ENCODE measurements at regions not wholly inside any gene's neighbourhood (a gene's known extent, or its start where the extent isn't known, plus 50 kb on each side); places are given as distances from the start of the nearest gene placed in this dataset.
"Not testable (repeated sequence)": the region's sequence is repeated elsewhere in the genome, so short reads cannot be mapped to it uniquely, and the experiment has no call there.

DNA sequence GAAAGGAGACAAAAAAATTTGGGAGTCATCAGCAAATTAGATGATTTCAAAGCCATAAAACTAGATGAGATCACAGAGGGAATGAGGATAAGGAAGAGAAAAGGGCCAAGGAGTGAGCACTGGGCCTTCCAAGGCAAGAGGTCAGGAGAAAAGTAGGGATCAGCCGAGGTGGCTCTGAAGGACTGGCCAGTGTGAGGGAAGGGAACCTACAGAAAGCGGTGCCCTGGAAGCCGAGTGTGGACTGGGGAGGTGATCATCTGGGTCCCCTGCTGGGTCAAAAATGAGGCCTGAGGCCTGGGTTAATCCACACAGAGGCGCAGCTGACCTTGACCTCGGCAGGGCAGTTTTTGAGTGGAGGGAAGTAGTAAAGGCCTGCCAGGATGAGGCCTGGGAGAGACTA lies 133.8 kb downstream of the SMIM20 start:
- DNase-seq (ENCODE audit: low read depth): no peak

DNA sequence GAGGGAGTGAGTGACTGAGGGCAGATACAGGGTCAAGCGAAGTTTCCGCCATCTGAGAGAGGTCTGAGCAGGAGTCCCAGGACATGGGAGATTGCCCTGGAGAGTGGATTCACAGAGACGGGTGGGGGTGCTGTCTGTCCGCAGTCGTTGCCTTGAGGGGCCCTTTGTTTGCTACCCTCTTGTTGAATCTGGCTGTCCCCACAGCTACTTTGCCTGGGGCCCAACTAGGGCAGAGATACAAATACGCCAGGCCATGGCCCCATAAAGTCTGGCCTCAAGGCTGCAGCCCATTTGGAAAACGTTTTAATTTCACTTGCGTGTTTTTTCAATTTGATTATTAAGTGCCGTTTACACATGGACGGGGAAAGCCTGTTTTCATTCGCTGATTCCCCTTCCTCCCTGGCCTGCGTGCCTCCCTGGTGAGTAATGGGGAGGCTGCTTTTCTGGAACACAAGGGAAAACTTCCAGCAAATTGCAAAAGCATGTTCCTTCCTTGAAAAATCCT lies 134.4 kb downstream of the SMIM20 start:
- DNase-seq (ENCODE audit: low read depth): no peak

DNA sequence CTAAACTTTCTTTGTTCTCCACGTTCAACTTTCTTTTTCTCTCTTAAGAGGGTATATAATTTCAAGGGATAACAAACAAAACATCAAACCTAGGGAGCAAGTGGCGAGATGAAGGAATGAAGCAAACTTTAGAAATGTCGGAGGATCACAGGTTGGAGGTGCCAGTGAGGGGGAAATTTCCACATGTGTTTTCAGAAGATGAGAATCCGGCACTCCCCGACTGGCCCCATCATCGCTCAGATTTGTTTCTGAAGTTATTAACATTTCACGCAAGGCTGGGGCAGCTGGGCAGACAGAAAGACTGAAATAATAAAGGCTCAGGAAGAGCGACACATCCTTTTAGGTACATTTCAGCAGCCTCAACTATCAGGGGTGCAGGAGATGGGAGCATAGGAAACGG lies 134.9 kb downstream of the SMIM20 start:
- DNase-seq (ENCODE audit: low read depth): no peak

GRCh38 chr4:26049447-26049846 lies 135.4 kb downstream of the SMIM20 start:
- no peak for DNase-seq (ENCODE audit: low read depth)

GRCh38 chr4:26050212-26050643 lies 136.2 kb downstream of the SMIM20 start:
- DNase-seq (ENCODE audit: low read depth): no peak

DNA sequence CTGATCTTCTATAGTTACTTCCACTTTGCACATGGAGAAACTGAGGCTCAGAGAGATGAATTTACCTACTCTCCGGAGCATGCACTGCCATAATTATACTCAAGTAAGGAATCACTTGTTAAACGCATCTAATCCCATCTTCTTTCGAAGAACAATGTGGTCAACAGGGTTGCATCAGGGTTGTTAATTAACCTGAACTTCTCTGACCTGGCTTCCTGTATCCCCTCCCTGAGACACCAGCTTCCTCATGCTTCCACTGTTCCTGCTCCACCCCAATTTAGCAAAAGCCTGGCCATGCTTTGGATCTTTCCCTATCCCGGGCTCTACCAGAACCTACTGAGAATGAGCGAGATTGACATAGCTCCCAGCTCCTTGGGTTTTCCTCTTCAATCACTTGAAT lies 136.7 kb downstream of the SMIM20 start:
- no peak for DNase-seq (ENCODE audit: low read depth)

DNA sequence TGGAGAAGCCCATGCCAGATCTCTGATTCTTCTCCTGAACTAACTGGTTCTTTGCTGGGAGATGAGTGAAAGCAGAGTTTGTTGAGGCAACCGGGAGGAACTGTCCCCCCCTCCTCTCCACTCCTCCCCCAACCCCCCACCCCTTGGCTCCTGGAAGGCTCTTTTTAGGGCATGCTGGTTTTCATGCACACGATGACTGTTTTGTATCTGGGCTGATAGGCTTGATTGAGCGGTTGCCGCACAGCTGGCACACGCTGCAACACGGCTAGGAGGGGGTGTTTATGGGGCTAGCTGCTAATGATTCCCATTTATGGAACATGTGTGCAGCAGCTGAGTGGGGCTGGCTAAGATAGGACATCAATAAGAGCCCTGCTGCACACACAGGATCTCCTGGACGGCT lies 137.2 kb downstream of the SMIM20 start:
- no peak for DNase-seq (ENCODE audit: low read depth)

DNA sequence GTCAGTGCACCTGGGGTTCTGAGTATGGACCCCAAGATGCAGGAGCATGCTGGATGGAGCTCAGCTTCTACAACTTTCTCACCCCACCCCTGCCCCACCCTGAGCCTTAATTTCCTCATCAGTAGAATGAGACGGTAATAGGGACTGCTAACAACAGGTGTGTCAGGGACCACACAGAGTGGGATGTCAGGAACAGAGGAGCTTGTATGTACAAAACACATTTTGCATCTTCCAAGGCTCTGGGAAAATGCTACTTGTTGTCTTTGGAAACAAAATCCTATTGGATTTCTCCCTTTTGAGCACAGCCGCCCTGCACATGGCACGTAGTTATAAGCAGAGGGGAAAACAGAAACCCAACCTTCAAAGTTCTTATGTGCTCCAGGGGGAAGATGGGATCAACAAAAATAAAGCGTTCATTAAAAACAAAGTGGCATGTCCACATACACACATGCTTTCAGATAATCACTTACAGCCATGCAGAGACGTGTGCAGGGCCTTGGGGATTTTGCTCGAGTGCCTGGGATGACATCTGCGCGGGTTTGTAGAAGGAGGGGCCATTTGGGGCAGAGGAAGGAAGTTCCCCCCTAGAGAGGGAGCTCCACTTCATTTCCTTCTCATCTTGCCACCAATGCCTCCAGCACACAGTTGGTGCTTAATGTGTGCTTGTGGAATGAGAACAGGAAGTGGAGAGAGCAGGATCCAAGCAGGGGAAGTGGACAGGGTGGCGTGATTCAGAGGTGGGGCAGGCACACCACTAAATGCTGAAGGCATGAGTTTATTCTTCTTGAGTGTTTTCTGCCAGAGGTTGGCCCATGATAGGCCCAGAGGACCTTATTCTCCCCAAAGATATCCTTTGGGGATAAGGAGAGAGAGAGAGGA lies 138.9 kb downstream of the SMIM20 start:
- no peak for DNase-seq (ENCODE audit: low read depth)

DNA sequence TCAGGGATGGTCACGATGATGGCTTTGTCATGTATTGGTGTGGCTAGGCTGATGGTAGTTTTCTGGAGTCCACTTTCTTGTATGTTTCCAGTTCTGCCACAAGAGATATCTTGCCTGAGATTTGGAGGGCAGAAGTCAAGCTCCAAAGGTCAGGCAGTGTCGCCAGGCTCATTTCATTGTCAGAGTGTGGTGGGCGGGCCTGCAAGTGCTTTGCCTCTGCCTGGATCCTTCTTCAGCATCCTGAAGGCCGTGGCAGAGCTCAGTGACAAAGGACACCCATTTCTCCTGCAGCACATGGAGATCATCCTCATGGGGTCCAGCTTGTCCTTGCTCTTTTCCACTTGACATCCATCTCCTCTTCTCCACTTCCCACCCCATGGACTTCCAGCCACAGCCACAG lies 139.7 kb downstream of the SMIM20 start:
- DNase-seq (ENCODE audit: low read depth): no peak

- no peak for DNase-seq (ENCODE audit: low read depth)
Measured at GRCh38 chr4:26055855-26056254, 141.8 kb downstream of the SMIM20 start.

GRCh38 chr4:26056406-26056805 lies 142.4 kb downstream of the SMIM20 start:
- DNase-seq (ENCODE audit: low read depth): no peak

DNA sequence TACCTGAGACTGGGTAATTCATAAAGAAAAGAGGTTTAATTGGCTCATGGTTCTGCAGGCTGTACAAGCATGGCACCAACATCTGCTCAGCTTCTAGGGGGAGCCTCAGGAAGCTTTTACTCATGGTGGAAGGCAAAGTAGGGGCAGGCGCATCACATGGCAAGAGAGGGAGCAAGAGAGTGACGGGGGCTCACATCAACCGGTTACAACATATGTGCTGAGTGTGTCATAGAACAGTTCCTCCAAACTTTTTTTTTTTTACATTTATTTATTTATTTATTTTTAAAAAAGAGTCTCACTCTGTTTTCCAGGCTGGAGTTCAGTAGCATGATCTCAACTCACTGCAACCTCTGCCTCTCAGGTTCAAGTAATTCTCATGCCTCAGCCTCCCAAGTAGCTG lies 143.8 kb downstream of the SMIM20 start:
- DNase-seq (ENCODE audit: low read depth): not testable (repeated sequence)

DNA sequence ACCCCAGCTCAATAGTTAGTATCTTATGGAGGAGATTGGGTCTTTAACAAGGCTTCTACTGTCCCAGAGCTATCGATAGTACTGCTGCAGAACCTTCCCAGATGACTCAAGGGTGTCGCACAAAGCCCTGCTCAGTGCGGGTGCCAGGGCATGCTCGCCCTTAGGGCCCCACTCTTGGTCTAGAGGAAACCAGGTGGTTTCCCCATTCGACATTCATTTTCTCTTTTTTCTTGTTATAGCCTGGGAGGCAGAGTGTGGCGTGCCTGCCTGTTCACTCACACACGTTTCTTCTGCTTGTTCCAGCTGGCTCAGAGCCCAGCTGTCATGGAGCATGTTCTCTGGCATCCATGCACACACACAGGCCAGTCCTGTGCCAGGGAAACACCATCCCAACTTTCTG lies 144.5 kb downstream of the SMIM20 start:
- DNase-seq (ENCODE audit: low read depth): no peak

GRCh38 chr4:26059391-26060154 lies 145.6 kb downstream of the SMIM20 start:
- DNase-seq (ENCODE audit: low read depth): no peak

GRCh38 chr4:26060286-26060685 lies 146.3 kb downstream of the SMIM20 start:
- DNase-seq (ENCODE audit: low read depth): no peak

DNA sequence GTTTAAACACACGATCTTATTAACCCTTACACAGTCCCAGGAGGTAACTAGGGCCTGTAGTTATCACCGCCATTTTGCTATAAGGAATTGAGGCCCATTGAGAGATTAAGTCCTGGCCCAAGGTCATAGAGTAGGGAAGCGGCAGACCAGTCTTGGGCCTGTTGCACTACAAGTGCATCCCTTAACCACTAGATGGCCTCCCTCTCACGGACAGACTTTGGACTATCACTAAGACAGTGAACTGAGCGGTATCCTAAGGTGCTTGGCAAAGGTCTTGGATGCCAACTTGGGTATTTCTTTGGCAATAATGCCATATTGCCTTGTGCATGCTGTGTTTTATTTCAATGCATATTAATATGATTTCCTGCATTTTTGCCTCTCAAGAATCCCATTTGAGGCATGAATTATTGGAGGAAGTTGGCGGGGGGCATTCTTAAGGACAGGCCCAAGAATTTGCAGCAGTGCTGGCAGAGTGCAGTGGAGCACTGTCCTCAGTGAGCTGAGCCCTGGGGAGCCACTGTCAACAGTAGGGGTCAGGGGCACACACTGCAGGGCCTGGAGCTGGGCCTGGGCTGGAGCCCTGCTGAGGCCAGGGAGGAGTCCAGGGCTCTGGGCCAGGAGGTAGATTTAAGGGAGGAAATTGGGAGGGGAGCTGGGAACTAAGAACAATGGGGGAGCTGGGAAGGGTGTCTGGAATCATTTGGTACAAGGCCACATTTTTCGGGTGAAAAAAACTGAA lies 147.4 kb downstream of the SMIM20 start:
- DNase-seq (ENCODE audit: low read depth): no peak

GRCh38 chr4:26062215-26062614 lies 148.2 kb downstream of the SMIM20 start:
- no peak for DNase-seq (ENCODE audit: low read depth)

DNA sequence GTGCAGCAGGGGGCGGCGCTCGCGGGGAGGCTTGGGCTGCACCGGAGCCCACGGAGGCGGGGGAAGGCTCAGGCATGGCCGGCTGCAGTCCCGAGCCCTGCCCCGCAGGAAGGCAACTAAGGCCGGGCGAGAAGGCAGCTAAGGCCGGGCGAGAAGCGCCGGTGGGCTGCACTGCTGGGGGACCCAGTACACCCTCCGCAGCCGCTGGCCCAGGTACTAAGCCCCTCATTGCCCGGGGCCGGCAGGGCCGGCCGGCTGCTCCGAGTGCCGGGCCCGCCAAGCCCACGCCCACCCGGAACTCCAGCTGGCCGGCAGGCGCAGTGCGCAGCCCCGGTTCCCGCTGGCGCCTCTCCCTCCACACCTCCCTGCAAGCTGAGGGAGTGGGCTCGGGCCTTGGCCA lies 150.0 kb downstream of the SMIM20 start:
- not testable (repeated sequence) for DNase-seq (ENCODE audit: low read depth)

DNA sequence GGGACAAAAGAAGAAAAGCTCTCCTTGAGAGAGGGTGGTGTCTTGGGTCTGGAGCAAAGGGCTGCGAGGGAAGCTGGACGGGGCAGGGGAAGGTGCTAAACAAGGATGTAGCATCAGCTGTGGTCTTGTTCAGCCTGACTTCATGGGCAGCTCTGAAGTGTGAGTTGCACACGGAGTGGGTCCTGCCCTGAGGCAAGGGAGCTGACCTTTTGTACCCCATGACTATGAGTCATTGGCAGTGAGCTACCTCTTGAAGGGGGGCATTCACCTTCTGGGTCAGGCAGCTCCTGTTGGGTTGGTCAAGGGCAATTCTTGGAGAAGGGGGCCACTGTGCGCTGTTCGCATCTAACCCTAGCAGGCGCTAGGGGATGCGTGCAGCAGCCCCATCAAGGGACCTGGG lies 151.8 kb downstream of the SMIM20 start:
- DNase-seq (ENCODE audit: low read depth): no peak

DNA sequence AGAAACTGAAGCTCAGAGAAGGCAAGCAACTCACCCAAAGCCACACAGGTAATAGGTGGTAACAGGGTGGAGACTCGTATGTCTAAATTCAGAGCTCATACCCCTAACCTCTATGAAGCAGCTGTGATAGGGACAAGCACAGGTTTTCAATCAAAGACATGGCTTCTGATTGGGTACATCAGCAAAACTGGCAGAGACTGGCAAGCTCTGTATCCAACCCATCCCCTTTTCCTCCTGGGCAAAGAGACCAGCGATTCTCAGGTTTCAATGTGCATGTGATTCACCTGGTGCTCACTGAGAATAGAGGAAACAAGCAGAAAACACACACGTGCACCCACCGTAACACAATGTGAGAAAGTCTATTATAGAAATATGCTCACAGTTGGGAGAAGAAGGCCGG lies 153.0 kb downstream of the SMIM20 start:
- DNase-seq (ENCODE audit: low read depth): no peak

DNA sequence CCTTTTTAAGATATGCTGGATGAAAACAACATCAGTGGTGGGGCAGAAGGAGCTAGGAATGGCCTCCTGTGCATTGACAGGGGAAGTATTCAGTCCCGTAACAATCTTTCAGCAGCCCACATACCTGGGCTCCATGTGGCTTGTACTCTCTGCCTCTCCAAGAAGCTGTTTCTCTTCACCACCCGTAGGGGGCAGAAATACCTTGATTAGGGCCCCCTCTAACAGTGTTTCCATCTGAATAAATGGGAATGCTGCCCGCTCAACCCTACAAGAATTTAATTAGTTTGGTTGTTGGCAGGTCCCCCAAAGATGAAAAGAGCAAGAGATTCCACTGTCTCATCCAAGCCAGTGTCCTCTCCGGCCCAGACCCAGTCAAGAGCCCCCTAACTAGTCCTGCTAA lies 155.2 kb downstream of the SMIM20 start:
- no peak for DNase-seq (ENCODE audit: low read depth)

DNA sequence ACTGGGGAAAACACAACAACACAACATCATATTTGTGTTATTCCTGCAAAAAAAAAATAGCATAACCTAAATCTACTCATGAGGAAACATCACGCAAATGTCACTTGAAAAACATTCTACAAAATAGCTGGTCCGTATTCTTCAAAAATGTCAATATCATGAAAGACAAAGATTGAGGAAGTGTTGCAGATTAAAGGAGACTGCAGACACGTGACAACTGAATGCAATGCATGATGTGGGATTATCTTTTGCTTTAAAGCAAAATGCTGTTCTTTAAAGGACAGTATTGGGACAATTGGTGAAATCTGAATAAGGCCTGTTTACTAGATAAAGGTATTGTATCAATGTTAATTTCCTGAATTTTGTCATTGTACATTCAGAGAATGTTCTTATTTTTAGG lies 157.7 kb downstream of the SMIM20 start:
- DNase-seq (ENCODE audit: low read depth): no peak

All from stimulated activated CD8-positive, alpha-beta memory T cell treated with anti-CD3 and anti-CD28 coated beads, Interleukin-15, amount 100 ng/mL, for 1 hour (primary cell).